CD4-positive, alpha-beta T cell treated with Interleukin-6 for 4 hours (primary cell): ENCODE measurements at regions not wholly inside any gene's neighbourhood (a gene's known extent, or its start where the extent isn't known, plus 50 kb on each side); places are given as distances from the start of the nearest gene placed in this dataset.
"Not testable (repeated sequence)": the region's sequence is repeated elsewhere in the genome, so short reads cannot be mapped to it uniquely, and the experiment has no call there.

Experiments used
- DNase-seq: peaks from one replicate; pipeline ENCODE4 v3.0.0-alpha.2; 2020; ENCODE audit warnings: mixed read lengths

GRCh38 chr3:139116631-139117030, 71.9 kb upstream of the PRR23C start:
- not testable (repeated sequence) for DNase-seq

DNA sequence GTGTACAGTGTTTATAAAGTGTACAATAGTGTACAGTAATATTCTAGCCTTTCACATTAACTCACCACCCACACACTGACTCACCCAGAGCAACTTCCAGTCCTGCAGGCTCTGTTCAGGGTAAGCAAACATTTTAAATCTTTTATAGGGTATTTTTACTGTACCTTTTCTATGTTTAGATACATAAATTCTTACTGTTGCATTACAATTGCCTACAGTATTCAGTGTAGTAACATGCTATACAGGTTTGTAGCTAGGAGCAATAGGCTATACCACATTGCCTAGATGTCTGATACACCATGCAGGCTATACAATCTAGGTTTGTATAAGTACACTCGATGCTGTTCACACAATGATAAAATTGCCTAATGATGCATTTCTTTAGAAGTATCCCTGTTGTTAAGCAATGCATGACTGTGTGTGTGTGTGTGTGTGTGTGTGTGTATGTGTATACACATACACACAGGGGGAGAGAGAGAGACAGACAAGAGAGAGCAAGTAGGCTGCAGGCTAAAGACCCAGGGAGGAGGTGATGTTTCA, 72.5 kb upstream of the PRR23C start:
- DNase-seq: no peak

DNA sequence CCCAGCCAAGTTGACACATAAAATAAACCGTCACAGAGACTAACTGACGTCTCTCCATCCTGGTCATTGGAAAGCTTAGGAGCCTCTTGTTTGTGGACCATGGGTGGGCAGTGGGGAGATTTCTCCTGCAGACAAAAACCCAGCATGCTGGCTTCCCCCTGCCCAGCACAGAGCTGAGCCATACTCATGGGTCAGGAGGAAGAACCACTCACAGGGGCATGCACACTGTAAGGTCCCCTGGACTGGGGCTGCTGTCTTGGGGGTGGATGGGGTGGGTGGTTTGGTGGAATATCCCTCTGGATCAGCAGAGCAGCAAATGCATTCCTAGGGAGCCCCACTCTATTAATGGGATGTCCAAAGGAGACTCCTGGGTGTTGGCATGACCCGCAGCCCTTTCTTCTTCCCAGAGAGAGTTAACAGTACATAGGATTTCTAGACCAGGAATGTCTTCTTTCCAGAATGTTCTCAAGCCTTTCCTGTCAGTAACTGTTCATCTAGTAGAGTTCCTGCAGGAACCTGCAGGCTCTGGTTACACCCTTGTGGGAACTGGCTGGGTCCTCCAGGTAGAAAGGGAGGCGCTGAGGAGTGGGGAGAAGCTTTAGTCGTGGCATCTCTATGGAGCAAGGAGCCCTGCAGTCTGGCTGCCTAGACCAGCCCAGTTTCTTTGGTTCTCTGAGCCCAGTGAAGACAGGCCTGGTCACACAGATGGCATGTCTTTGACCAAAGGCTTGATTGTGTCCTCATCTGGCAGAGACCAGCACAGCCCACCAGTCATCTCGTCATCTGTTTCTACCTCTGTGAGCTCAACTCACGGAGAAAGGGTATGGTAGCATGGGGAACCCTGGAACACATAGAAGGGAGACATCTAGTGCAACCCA, 73.4 kb upstream of the PRR23C start:
- DNase-seq: no peak

DNA sequence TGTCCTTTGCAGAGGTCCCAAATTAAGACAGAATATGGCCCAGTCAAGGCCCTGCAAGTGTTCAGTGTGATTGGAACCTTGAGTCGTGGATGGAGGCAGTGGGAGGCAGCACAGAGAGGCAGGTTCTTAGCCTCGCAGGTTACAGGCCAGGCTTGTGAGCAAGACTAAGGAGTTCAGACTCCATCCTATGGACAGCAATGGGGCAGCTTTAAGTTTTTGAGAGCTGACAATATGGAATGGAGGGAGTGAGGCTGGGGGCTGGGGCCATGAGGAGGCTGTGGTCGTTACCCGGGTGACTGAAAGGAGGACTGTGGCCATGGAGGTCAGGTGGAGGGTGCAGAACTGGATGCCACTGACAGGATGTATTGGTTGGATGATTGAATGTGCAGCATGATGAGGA, 74.1 kb upstream of the PRR23C start:
- no peak for DNase-seq

- no peak for DNase-seq
Observed at GRCh38 chr3:139119331-139120025, 74.8 kb upstream of the PRR23C start.

DNA sequence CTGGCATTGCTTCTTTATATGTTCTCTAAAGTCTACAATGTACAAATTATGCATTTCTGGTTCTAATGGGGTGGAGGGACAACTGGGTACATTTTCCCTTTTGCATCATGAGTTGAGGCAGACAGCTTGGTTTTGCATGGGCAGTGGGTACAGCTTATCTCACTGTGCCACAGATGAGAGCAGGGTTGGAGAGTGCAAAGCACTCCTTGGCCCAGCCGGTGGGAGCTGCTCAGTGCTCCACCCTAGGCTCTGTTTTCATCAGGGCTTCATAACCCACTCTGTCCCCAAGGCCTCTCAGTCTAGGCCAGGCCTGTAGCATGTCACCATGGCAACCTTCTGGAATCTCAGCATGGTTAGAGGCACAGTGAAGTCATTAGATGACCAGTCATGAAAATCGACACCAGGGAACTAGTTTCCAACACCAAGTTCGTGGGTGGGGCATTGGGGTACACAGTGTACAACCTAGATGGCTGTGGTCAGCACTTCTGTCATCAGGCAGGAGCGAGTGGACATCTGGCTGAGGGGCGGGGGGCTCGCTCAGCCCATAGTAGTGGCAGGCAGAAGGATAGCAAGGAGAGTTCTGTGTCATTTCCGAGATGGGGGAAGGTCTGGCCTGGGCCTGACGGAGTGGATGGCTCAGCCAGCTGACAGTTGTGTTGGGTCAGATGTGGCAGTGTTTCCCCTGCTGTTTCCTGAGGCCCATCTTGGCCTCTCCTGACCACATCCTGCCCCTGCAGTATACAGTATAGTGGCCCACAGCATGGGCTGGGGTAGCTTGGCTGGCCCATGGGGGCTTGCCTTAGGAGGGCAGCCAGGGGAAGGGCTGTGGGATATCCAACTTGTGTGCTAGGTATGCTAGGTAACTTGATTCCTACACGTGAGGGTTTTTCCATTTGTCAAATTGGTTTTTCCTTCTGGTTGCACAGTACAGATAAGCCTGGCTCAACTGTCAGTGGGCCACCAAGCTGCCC, 75.7 kb upstream of the PRR23C start:
- DNase-seq: no peak

DNA sequence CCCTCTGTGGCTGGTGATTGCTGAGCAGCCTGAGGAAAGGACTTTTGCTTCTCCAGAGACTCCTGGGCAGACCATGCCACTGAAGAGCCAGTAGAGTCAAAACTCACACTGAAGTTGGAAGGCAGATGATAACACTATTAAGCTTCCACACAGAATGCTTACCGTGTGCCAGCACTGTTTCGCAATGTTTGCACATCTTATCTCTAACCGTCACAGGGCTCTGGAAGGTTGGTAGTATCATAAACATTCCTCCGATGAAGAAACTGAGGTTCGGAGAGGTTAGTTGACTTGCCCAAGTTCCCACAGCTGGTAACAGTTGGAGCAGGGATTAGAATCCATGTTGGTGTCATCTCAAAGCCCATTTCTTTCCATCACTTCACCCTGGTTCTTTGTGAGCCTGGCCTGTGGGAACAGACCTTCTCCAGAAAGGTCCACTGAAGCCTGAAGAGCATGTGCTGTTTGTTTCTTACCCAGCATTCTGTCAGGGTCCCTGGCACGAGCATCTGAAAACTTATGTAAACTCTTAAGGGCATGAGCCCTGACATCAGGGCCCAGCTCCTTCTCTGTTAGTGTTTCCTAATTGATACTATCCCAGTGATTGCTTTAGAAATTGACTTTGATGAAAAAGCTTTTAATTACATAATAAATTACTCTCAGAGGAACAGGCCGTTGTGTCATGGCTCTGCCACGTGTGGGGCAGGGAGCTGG, 77.0 kb upstream of the PRR23C start:
- DNase-seq: no peak

- DNase-seq: no peak
Observed at GRCh38 chr3:139122221-139122581, 77.5 kb upstream of the PRR23C start.

DNA sequence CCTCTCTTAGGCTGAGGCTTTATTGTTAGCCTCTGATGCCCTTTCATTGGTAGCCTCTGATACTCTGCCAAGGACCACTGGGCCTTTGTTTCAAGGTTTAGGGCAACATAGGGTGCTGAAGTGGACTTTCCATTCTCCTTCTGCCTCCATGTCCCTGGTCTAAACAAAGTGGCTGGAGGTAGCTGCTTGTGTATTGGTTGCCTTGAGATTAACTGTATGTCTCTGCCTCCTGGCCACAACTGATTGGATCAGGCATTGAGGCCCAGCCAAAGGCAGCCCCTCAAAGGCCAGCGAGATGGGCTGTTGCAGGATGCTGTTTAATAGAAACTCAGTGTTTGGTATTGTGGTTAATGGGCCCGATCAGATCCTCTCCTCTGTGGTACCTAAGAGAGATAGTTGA, 77.9 kb upstream of the PRR23C start:
- DNase-seq: no peak

DNA sequence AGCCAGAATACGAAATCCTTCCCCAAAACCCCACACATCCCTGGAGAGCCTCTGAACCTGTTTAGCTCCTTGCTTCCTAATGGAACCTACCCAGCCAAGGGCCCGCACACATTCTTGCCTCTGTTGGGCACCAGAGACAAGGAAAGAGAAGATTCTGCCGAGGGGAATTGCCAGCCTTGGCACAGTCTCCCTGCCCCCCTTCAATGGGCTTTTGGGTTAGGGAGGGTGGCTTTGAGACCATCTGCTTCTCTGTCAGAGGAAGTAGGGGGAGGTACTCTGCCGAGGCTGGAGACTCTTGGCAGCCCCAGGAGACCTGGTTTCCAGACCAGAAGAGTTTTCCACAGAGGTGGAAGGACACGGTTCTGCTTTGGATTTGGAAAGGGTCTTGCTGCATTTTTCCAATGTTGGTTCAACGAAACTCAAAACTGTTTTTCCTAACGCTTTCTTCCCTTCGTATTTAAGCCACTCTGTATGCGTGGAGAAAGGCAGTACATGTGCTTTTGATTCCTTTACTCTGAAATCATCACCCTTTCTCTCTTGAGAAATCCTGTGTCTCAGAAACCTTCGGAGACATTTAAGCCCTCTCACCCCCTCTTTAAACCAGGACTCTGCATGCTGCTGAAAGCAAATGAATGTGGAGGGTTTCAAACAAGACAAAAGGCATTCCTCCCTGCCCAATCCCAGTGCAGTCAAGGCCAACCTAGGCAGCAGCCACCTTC, 78.8 kb upstream of the PRR23C start:
- no peak for DNase-seq

GRCh38 chr3:139124197-139124596, 79.5 kb upstream of the PRR23C start:
- no peak for DNase-seq

DNA sequence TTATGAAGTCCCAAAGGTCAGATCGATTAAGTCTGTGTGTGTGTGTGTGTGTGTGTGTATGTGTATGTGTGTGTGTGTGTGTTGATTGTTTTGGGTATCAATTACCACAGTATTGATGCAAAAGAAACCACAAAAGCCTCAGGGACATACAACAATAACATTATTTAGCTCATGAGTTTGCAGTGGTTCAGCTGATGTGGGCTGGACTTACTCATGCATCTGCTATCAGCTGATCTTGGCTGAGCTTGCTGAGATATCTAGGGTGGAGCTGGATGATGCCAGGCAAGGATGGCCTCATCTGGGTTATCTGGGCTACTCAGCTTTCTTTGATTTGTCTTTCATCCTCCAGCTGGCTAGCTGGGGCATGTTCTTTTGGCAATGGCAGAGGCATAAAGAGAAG, 82.4 kb upstream of the PRR23C start:
- DNase-seq: no peak

- not testable (repeated sequence) for DNase-seq
Observed at GRCh38 chr3:139127629-139128028, 82.9 kb upstream of the PRR23C start.

GRCh38 chr3:139128803-139129202, 84.1 kb upstream of the PRR23C start:
- no peak for DNase-seq

DNA sequence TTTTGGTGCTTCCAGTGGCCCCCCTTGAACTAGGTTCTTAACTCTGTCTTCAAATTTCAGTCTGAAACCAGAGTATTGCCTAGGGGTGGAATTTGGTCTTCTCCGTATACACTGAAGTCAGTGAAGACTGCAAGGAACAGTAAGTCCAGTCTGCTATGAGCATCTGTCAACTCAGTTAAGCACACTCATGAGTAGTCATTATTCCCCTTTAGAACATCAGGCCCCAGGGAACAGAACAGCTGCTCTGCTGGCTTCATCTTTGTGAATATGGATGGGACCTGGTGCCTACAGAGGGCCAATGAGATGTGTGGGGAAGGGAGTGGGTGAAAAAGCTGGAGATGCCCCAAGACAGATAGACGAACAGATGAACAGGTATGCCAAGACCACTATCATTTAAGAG, 85.2 kb upstream of the PRR23C start:
- no peak for DNase-seq

DNA sequence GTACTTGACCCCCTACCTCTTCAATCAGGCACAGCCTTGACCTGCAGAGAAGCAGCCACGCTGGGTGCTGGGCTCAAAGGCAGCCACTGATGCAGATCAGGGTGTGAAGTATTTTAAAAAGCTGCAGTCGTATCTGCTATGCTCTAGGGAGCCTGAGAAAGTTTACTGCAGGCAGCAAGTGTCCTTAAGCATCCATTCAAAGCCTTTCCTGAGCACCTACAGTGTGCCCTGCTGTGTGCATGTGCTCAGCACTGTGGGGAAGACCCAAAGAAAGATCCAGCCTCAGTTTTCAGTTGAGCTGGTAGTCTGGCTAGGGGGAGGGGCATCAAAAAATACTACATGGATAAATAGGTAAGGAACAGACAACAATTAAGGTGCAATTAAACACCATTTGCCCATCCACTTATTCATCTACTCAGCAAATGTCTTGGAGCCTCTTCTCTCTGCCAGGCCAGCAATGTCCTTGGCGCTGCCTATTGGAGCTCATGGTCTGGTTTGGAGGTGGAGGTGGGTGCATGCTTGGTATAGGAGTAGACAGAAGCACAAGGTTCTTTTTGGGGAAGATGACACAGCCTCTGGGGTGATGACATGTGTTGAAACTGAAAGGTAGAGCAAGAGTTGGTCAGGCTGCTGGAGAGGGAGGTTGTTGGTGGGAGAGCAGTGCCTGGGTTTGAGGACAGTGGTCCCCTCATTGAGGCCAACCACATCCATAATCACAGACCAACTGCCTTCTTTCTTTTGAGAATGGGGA, 85.9 kb upstream of the PRR23C start:
- DNase-seq: no peak

GRCh38 chr3:139131951-139132350, 87.3 kb upstream of the PRR23C start:
- no peak for DNase-seq

DNA sequence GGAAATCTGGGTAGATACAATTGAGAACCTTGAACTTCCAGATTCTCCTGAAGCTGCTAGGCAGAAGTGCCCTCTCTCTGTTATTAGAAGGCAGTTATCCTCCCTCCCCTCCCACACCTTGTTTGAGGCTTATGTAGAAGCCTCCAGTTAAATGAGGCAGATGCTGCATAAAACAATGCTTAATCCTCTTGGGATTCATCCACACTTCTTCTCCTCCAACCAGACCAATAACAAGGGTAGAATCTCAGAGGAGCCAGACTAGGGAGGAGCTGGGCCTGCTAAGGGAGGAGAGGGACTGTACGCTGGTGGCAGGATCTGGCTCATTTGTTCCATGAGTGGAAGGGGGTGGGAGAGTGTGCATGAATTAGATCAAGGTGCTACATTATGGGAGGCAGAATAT, 88.3 kb upstream of the PRR23C start:
- DNase-seq: no peak

DNA sequence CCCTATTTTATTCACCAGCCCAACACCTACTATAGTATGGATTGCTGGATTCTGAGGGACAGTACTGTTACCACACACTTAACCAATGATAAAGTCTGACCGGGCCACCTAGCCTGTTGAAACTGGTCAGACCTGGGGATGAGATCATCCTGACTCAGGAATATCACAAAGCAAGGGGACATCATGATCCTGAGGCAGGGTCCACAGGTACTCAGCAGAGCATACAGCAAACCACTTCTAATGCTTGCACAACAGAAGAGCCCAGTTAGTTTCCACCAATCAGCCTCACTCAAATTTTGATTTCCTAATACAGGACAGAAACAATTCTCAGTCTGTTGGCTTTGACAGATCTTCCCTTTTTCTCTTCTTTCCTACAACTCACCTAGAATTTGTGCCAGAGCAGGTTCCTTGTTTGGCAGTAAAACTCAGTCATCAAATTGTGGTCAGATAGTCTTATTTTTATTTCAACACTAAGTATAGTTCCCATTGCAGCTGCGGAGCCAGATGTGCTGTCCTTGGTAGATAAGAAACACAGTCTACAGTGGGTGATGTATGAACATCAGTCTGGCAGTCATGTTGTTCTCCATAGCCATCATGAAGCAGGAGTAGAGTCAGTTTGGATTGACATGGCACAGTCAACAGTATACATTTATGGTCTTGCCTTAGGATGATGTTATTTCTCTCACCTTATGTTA, 90.1 kb upstream of the PRR23C start:
- no peak for DNase-seq

- no peak for DNase-seq
Observed at GRCh38 chr3:139135657-139136056, 91.0 kb upstream of the PRR23C start.
